Activated CD4-positive, alpha-beta T cell treated with anti-CD3 and anti-CD28 coated beads, Interleukin-2, amount 50 U/mL, for 16 hours (primary cell): ENCODE measurements at regions not wholly inside any gene's neighbourhood (a gene's known extent, or its start where the extent isn't known, plus 50 kb on each side); places are given as distances from the start of the nearest gene placed in this dataset.
A peak's percentile ranks its signal among the peaks of the same experiment; 100 is the strongest.

Source experiments
- DNase-seq: peaks from one replicate; pipeline ENCODE4 v3.0.0-alpha.2; 2020

- DNase-seq: no peak
These were observed 169.7 kb upstream of the SATB2 start for GRCh38 chr2:199627417-199627816.

- DNase-seq: no peak
These were observed 167.2 kb upstream of the SATB2 start for GRCh38 chr2:199624958-199625357.

GRCh38 chr2:199612509-199613130 lies 154.9 kb upstream of the SATB2 start:
- DNase-seq: no peak

- DNase-seq: no peak
These were observed 150.2 kb upstream of the SATB2 start for GRCh38 chr2:199607914-199608313.

GRCh38 chr2:199606193-199606780 lies 148.5 kb upstream of the SATB2 start:
- DNase-seq: no peak

- no peak for DNase-seq
These were observed 146.1 kb upstream of the SATB2 start for GRCh38 chr2:199603721-199604291.

- DNase-seq: no peak
These were observed 145.4 kb upstream of the SATB2 start for GRCh38 chr2:199602896-199603717.

- no peak for DNase-seq
These were observed 144.6 kb upstream of the SATB2 start for GRCh38 chr2:199602271-199602895.

GRCh38 chr2:199596549-199596948 lies 138.8 kb upstream of the SATB2 start:
- DNase-seq: peak; percentile 30

GRCh38 chr2:199594443-199594842 lies 136.7 kb upstream of the SATB2 start:
- DNase-seq: no peak

- no peak for DNase-seq
These were observed 134.1 kb upstream of the SATB2 start for GRCh38 chr2:199591826-199592225.

GRCh38 chr2:199590321-199591203 lies 132.8 kb upstream of the SATB2 start:
- no peak for DNase-seq

GRCh38 chr2:199589306-199589705 lies 131.6 kb upstream of the SATB2 start:
- no peak for DNase-seq

GRCh38 chr2:199588054-199588453 lies 130.3 kb upstream of the SATB2 start:
- DNase-seq: no peak

GRCh38 chr2:199586646-199587045 lies 128.9 kb upstream of the SATB2 start:
- no peak for DNase-seq

- no peak for DNase-seq
These were observed 125.9 kb upstream of the SATB2 start for GRCh38 chr2:199583676-199584075.

- DNase-seq: no peak
These were observed 124.2 kb upstream of the SATB2 start for GRCh38 chr2:199581935-199582360.

GRCh38 chr2:199581408-199581807 lies 123.7 kb upstream of the SATB2 start:
- no peak for DNase-seq

GRCh38 chr2:199575416-199575815 lies 117.7 kb upstream of the SATB2 start:
- DNase-seq: no peak

GRCh38 chr2:199572571-199572970 lies 114.8 kb upstream of the SATB2 start:
- DNase-seq: no peak

- DNase-seq: no peak
These were observed 113.2 kb upstream of the SATB2 start for GRCh38 chr2:199570934-199571333.

- DNase-seq: no peak
These were observed 111.6 kb upstream of the SATB2 start for GRCh38 chr2:199569336-199569735.
